Panc1 (cell line): ENCODE measurements at regions not wholly inside any gene's neighbourhood (a gene's known extent, or its start where the extent isn't known, plus 50 kb on each side); places are given as distances from the start of the nearest gene placed in this dataset.

ENCODE experiments used
- ATAC-seq: fragments of 200-7000 bp; cut with Tn5 transposase; 2 replicates; pipeline ENCODE4 v1.9.1; 2020; ENCODE audit warnings: mild to moderate bottlenecking, moderate library complexity
- BruUV-seq: library from RNA; stranded (reverse); fragments of 400-500 nt; replicated peaks from 2 replicates; lab custom pipeline; 2021; lab: Mats Ljungman, UMichigan
- CTCF ChIA-PET: fragments of 300-600 bp; sonication (Branson Sonifier 250); formaldehyde crosslinking; loops from one replicate; lab custom pipeline; 2022; ENCODE audit warnings: antibody characterized with exemption; lab: Charles Lee
- POLR2A ChIA-PET: fragments of 300-600 bp; sonication (Branson Sonifier 250); formaldehyde crosslinking; loops from one replicate; lab custom pipeline; 2022; ENCODE audit warnings: antibody characterized with exemption; lab: Charles Lee
- DNase-seq: peaks from one replicate; pipeline ENCODE4 v3.0.0-alpha.2; 2010; ENCODE audit warnings: low read depth, low spot score
- H3K27ac ChIP-seq: 2 replicates; pipeline ENCODE4 v1.5.1; 2011; ENCODE audit warnings: mild to moderate bottlenecking, low read length, inconsistent platforms
- H3K27me3 ChIP-seq: fragments of 200-500 bp; sonication (Bioruptor generic); 2 replicates; pipeline ENCODE4 v1.6.0; 2014; ENCODE audit warnings: low read length, inconsistent platforms; ENCODE audit not compliant: control insufficient read depth, insufficient read depth
- H3K36me3 ChIP-seq: fragments of 200-500 bp; sonication (Bioruptor generic); 2 replicates; pipeline ENCODE4 v1.5.1; 2014; ENCODE audit warnings: inconsistent platforms, mild to moderate bottlenecking, low read length, moderate library complexity; ENCODE audit not compliant: control insufficient read depth, insufficient read depth
- H3K4me1 ChIP-seq: 2 replicates; pipeline ENCODE4 v1.5.1; 2011; ENCODE audit warnings: inconsistent platforms, mild to moderate bottlenecking, low read length, moderate library complexity; ENCODE audit not compliant: control insufficient read depth, insufficient read depth
- H3K4me3 ChIP-seq, 2 experiments: 2 replicates each; pipeline ENCODE4 v1.5.1; 2011 to 2012; ENCODE audit warnings: low read depth in 2 of 2, low read length in 2 of 2, mild to moderate bottlenecking in 2 of 2, inconsistent platforms in 1 of 2, moderate library complexity in 1 of 2
- H3K9me3 ChIP-seq: fragments of 200-500 bp; sonication (Bioruptor generic); 2 replicates; pipeline ENCODE4 v1.5.1; 2014; ENCODE audit warnings: low read depth, mild to moderate bottlenecking, inconsistent platforms, low read length, moderate library complexity; ENCODE audit not compliant: control insufficient read depth, insufficient read depth
- CTCF ChIP-seq: fragments of 450-650 bp; IDR thresholded peaks from 2 replicates; pipeline ENCODE4 v1.5.1; 2017; ENCODE audit warnings: mild to moderate bottlenecking
- POLR2AphosphoS5 ChIP-seq: IDR thresholded peaks from 2 replicates; pipeline ENCODE4 v1.6.1; 2012; ENCODE audit warnings: mild to moderate bottlenecking, low read depth, low read length, moderate library complexity
- REST ChIP-seq, 2 experiments: IDR thresholded peaks; 2 replicates each; pipeline ENCODE4 v1.6.1; 2011 to 2012; ENCODE audit warnings: low read depth in 2 of 2, control low read depth in 1 of 2, low read length in 1 of 2, mild to moderate bottlenecking in 1 of 2, moderate library complexity in 1 of 2; ENCODE audit not compliant: insufficient read depth in 1 of 2
- SIN3A ChIP-seq: IDR thresholded peaks from 2 replicates; pipeline ENCODE4 v1.6.1; 2012; ENCODE audit warnings: low read depth, mild to moderate bottlenecking, low read length, moderate library complexity, borderline replicate concordance; ENCODE audit not compliant: insufficient read depth
- TCF7L2 ChIP-seq: IDR thresholded peaks from 2 replicates; pipeline ENCODE4 v1.6.1; 2011; ENCODE audit warnings: mild to moderate bottlenecking, low read depth, low read length, inconsistent platforms
- in situ Hi-C: cut with HindIII; loops from 2 replicates; pipeline ENCODE4 v1.10.0; 2016; ENCODE audit warnings: low sequenced_read_pairs, low pct_unique_long_range_greater_than_20kb
- intact Hi-C: fragments of 100-400 bp; cut with micrococcal nuclease; formaldehyde crosslinking; loops from one replicate; pipeline ENCODE4 v1.10.0; 2022; ENCODE audit not compliant: unreplicated experiment

- ATAC-seq, result no peak
- Histone ChIP-seq H3K36me3 (no peaks in the 10 kb centered on the region), H3K27ac (no peak overlapping the region), H3K4me3 (no peak overlapping the region), H3K9me3 (no peaks in the 10 kb centered on the region), H3K4me1 (peaks cover 12% of the 10 kb centered on the region), H3K27me3 (no peaks in the 10 kb centered on the region)
- ChIA-PET CTCF (no interaction called here), POLR2A (no interaction called here)
- no TSS peak for BruUV-seq
- in situ Hi-C loops (no loop called here), intact Hi-C loops (no loop called here)
- DNase-seq, result no peak
- TF ChIP-seq POLR2AphosphoS5, result no peak
- no peak for TF ChIP-seq CTCF
- TF ChIP-seq SIN3A, result no peak
- TF ChIP-seq TCF7L2, result no peak
- TF ChIP-seq REST (IDR thresholded peaks at IDR 0.05; ENCODE audit: insufficient read depth in 1 of 2, low read depth in 2 of 2, low read length in 1 of 2), result no peak
Observed at GRCh38 chr10:78760463-78761310, 308.1 kb upstream of the ZMIZ1 start.

- in situ Hi-C loops (no loop called here), intact Hi-C loops (no loop called here)
- BruUV-seq, result no TSS peak
- no peaks in the 10 kb centered on the region for H3K27me3 ChIP-seq
- H3K4me3 ChIP-seq, result no peak overlapping the region
- TF ChIP-seq SIN3A (no peak), POLR2AphosphoS5 (no peak)
- no peaks in the 10 kb centered on the region for H3K9me3 ChIP-seq
- DNase-seq (no peak), ATAC-seq (no peak)
- ChIA-PET CTCF (no interaction called here), POLR2A (no interaction called here)
- H3K36me3 ChIP-seq, result no peaks in the 10 kb centered on the region
- no peak overlapping the region for H3K27ac ChIP-seq
- peaks cover 9% of the 10 kb centered on the region for H3K4me1 ChIP-seq
Observed at GRCh38 chr10:78761311-78761781, 307.4 kb upstream of the ZMIZ1 start.

GRCh38 chr10:78762086-78762630 lies 306.6 kb upstream of the ZMIZ1 start:
- no peaks in the 10 kb centered on the region for H3K27me3 ChIP-seq
- no peaks in the 10 kb centered on the region for H3K36me3 ChIP-seq
- no peaks in the 10 kb centered on the region for H3K9me3 ChIP-seq
- DNase-seq (no peak), ATAC-seq (no peak)
- peaks cover 2% of the 10 kb centered on the region; the same call in 1 of the 2 replicates for H3K4me1 ChIP-seq
- in situ Hi-C loops, result no loop called here
- ChIA-PET POLR2A (no interaction called here), CTCF (no interaction called here)
- H3K4me3 ChIP-seq, result no peak overlapping the region
- H3K27ac ChIP-seq, result no peak overlapping the region
- TF ChIP-seq CTCF, result no peak
- TF ChIP-seq SIN3A, result no peak
- TF ChIP-seq TCF7L2, result no peak
- TF ChIP-seq REST (IDR thresholded peaks at IDR 0.05; ENCODE audit: insufficient read depth in 1 of 2, low read depth in 2 of 2, low read length in 1 of 2), result no peak
- no peak for TF ChIP-seq POLR2AphosphoS5
- no TSS peak for BruUV-seq
- intact Hi-C loops, result no loop called here
